SH-SY5Y (cell line): ENCODE measurements at regions not wholly inside any gene's neighbourhood (a gene's known extent, or its start where the extent isn't known, plus 50 kb on each side); places are given as distances from the start of the nearest gene placed in this dataset.

Source experiments
- GATA2 ChIP-seq: IDR thresholded peaks from 2 replicates; pipeline ENCODE4 v1.6.1; 2011; ENCODE audit warnings: mild to moderate bottlenecking, low read depth, low read length
- GATA3 ChIP-seq: IDR thresholded peaks from 2 replicates; pipeline ENCODE4 v1.6.1; 2011; ENCODE audit warnings: low read depth, mild to moderate bottlenecking, low read length, moderate library complexity

DNA sequence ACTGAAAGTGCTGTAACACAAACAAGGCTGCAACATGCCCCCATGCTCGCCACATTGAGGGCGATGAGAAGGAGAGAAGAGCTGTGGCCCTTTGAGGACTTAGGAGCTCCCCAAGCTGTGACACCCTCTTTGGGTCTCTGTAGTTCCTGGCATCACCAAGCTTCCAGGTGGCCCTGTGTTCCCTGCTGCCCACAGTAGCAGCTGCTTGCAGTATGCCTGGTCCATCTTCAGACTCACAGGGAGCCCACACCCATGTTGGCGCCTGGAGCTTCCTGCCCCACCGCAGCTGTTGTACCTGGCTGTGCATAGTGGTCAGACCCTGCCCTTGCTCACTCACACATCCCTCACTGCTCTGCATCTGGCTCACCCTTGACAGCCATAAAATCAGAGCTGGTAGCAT, 401.2 kb upstream of the NRG3 start:
- TF ChIP-seq GATA2, result no peak
- no peak for TF ChIP-seq GATA3

DNA sequence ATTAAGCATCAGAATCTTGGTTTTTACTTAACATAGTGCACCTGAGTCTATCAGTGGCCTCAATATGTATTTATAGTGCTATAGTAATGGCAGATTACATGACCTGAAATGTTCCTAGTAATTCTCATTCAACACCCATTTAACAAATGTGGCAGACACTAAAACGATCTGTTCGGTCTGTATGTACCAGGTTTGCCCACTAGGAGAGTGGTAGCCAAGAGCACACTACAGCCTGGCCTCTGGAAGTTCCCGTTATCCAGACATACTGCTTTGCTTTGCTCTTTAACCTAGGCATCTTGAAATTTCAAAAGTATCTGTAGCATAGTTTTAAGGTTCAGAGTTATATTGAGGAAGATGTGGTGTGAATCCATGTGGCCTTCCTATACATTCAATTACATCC, 395.7 kb upstream of the NRG3 start:
- TF ChIP-seq GATA2 (no peak), GATA3 (no peak)

DNA sequence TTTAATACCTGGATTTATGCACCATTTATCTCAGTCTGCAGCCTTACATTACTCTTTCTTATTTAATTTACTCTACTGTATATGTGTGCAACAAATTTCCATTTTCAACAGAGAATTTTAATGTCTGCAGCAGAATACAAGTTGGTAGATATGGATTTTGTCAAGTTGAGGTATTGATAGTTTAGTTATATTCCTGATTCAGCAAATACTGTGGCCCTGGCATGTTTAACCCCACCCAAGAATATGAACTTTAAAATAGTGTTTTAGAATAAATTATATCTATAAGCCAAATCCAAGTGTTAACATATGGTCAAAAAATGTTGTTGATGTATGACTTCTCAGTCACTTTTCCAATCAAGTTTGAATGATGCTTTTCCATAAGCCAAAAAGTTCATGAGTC, 378.4 kb upstream of the NRG3 start:
- TF ChIP-seq GATA2 (no peak), GATA3 (no peak)

DNA sequence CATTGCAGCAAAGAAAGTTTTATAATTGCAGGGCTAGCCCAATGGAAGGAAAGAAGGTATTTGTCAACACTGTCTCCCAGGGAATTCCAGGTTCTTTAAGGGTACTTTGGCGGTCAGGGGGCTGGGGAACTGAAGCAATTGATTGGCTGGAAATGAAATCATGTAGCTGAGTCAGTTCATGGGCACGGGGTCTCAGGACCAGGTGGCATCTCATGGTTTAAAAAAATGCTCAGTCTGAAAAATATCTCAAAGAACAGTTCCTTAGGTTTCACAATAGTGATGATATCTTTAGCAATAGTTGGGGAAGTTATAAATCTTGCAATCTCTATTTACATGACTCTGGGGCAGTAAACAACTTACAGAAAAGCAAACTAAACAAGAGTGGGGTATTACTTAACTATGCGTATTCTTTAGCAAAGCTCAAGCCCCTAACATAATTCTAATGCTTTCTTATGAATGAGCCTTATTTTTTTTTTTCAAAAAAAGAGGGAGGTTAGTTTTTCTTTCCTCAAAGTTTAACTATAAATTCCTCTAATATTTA, 376.9 kb upstream of the NRG3 start:
- TF ChIP-seq GATA2 (no peak), GATA3 (no peak)

- TF ChIP-seq GATA3 (no peak), GATA2 (no peak)
These were observed 372.2 kb upstream of the NRG3 start for GRCh38 chr10:81502677-81503359.

GRCh38 chr10:81514811-81515210, 360.2 kb upstream of the NRG3 start:
- TF ChIP-seq GATA3 (no peak), GATA2 (no peak)

DNA sequence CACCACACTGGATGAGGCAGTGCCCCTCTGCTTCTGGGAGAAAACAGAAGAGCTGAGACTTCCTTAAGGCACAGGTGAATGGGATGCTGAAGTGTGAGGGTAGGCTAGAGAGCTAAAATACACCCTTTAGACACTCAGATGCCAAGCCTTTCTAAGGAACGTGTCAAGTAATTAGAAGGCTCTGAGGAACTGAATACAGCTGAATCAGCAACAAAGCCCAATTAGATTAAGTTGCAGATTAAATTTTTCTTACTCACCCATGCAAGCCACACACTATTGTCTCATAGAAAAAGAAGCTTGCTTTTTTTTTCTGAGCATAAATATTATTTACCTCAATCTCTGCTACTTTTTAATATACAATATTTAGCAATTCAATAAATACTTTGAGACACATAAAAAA, 354.3 kb upstream of the NRG3 start:
- TF ChIP-seq GATA2, result no peak
- TF ChIP-seq GATA3, result no peak

- TF ChIP-seq GATA2, result no peak
- no peak for TF ChIP-seq GATA3
These were observed 350.5 kb upstream of the NRG3 start for GRCh38 chr10:81524467-81524866.

GRCh38 chr10:81532403-81532802, 342.6 kb upstream of the NRG3 start:
- no peak for TF ChIP-seq GATA3
- no peak for TF ChIP-seq GATA2

GRCh38 chr10:81534991-81535390, 340.0 kb upstream of the NRG3 start:
- TF ChIP-seq GATA3, result no peak
- no peak for TF ChIP-seq GATA2

DNA sequence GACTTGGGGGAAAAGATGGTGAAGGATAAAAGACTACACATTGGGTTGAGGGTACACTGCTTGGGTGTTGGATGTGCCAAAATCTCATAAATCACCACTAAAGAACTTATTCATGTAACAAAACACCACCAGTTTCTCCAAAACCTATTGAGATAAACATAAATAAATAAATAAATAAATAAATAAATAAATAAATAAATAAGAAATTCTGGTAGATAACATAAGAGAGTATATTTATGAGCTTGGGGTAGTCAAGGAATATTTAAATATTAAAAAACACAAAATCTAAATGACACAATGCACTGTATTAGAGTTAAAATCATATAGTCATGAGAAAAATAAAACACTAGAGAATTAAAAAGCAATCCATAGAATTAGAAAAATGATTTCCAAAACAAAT, 333.5 kb upstream of the NRG3 start:
- TF ChIP-seq GATA2, result no peak
- TF ChIP-seq GATA3, result no peak

DNA sequence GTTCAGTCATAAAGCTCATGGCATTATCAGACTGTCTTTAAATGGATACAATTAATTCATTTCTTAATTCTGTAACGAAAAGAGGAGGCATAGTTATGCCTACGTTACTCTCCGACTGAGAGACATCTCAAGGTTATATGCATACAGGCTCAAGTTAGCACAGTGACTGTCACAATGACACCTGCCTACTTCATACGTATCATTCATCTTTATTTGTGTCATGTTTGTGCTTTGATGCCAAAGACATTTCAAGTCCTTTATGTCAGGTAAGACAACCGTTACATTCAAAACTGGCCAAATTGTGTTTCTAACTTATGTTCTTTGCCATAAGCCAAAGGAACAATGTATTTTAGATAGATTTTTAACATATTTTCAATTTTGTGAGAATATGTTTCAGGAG, 328.8 kb upstream of the NRG3 start:
- TF ChIP-seq GATA3 (no peak), GATA2 (no peak)

- TF ChIP-seq GATA3 (no peak), GATA2 (no peak)
These were observed 326.8 kb upstream of the NRG3 start for GRCh38 chr10:81548160-81548559.

GRCh38 chr10:81564143-81564542, 310.9 kb upstream of the NRG3 start:
- TF ChIP-seq GATA2, result no peak
- no peak for TF ChIP-seq GATA3

DNA sequence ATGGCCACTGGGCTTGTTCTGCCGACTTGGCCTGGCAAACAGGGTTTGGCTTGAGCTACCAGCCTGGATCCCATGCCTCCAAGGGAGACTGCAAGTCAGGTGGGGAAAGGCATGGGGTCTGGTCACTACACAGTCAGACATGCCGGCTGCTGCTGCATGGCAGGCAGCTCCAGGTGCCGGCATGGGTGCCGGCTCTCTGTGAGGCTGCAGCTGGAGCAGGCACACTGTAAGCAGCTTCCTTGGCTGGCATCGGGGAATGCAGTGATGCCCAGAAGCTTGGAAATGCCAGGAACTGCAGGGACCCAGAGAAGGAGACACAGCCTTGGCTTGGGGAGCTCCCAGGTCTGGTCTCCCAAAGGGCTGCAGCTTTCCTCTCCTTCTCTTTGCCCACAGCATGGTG, 305.5 kb upstream of the NRG3 start:
- no peak for TF ChIP-seq GATA3
- TF ChIP-seq GATA2, result no peak

DNA sequence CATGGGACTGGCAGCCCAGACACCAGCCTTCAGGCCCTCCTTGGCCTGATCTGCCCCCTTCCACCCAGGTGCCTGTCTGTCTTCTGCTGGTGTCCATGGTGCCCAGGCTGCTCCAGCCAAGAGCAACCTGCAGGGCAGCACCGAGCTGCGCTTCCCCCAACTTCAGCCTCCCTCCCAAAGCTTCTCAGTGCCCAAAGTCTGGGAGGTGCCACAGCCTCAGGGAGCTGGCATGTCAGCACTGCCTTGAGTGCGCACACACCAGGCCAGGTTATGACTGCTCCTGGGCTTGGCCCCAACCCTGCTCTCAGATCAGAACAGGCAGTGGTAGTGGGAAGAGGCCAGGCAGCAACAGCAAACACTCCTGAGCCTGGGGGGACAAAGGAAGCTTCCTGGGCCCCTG, 304.6 kb upstream of the NRG3 start:
- TF ChIP-seq GATA2 (no peak), GATA3 (no peak)
